ENCODE measurements at regions not wholly inside any gene's neighbourhood (a gene's known extent, or its start where the extent isn't known, plus 50 kb on each side); places are given as distances from the start of the nearest gene placed in this dataset.

GRCh38 chr9:103669296-103669695 is 424.8 kb upstream of the SMC2 start:
- TF ChIP-seq CTCF (IDR thresholded peaks at IDR 0.05) (no peak), EP300 (IDR thresholded peaks at IDR 0.05) (no peak)
